HepG2 (cell line): ENCODE measurements at regions not wholly inside any gene's neighbourhood (a gene's known extent, or its start where the extent isn't known, plus 50 kb on each side); places are given as distances from the start of the nearest gene placed in this dataset.

ENCODE experiments used
- ATAC-seq: fragments of 200-7000 bp; cut with Tn5 transposase; 3 replicates; pipeline ENCODE4 v1.9.1; 2020; ENCODE audit warnings: mild to moderate bottlenecking, moderate library complexity
- BruUV-seq: library from RNA; stranded (reverse); fragments of 400-500 nt; replicated peaks from 2 replicates; lab custom pipeline; 2021; lab: Mats Ljungman, UMichigan
- CTCF ChIA-PET: fragments of 300-600 bp; formaldehyde crosslinking; extraction: SDS; loops from one replicate; lab custom pipeline; 2021; ENCODE audit warnings: low total read pairs, inconsistent platforms, low intra/inter-chr PET ratio; lab: Yijun Ruan, JAX
- POLR2A ChIA-PET: fragments of 350-600 bp; sonication (Branson Sonifier 250); formaldehyde crosslinking; loops from one replicate; lab custom pipeline; 2020; ENCODE audit warnings: antibody characterized with exemption, inconsistent platforms; lab: Yijun Ruan, JAX
- DNase-seq: peaks from one replicate; pipeline ENCODE4 v3.0.0-alpha.2; 2015; ENCODE audit warnings: low spot score
- FAIRE-seq: peaks from 3 replicates; lab custom pipeline; 2011; peaks lifted over from hg19 to GRCh38; lab: Jason Lieb, UNC
- H2AFZ ChIP-seq: one replicate; pipeline ENCODE4 v1.6.1; 2011; ENCODE audit warnings: low read length, inconsistent platforms
- H3K27ac ChIP-seq: fragments of 300-600 bp; 3 replicates; pipeline ENCODE4 v1.8.0; 2011; ENCODE audit warnings: mixed run types, mild to moderate bottlenecking, mixed read lengths, low read length, inconsistent platforms; ENCODE audit not compliant: insufficient read depth; ENCODE audit errors: extremely low read length
- H3K27me3 ChIP-seq, 2 experiments: fragments of 200-600 bp in 1 of 2; 2 replicates in 1 of 2; 3 replicates in 1 of 2; pipeline versions ENCODE4 v1.6.0 to v1.8.0; 2011; ENCODE audit warnings: low read length in 2 of 2, mild to moderate bottlenecking in 2 of 2, moderate library complexity in 2 of 2, inconsistent platforms in 1 of 2; ENCODE audit not compliant: insufficient read depth in 2 of 2, control insufficient read depth in 1 of 2
- H3K36me3 ChIP-seq, 2 experiments: fragments of 200-600 bp in 1 of 2; replicated peaks in 1 of 2; 2 replicates in 1 of 2; 3 replicates in 1 of 2; pipeline versions ENCODE4 v1.5.1 to v1.8.0; 2011; ENCODE audit warnings: low read length in 2 of 2, inconsistent platforms in 1 of 2; ENCODE audit not compliant: insufficient read depth in 2 of 2, control insufficient read depth in 1 of 2
- H3K4me1 ChIP-seq: 2 replicates; pipeline ENCODE4 v1.5.1; 2012; ENCODE audit warnings: low read length, inconsistent platforms; ENCODE audit not compliant: insufficient read depth
- H3K4me2 ChIP-seq: 2 replicates; pipeline ENCODE4 v1.6.0; 2011; ENCODE audit warnings: low read depth, low read length, inconsistent platforms
- H3K4me3 ChIP-seq, 3 experiments: fragments of 200-600 bp in 1 of 3; sonication (generic), shearing (Covaris generic) in 1 of 3; replicated peaks in 1 of 3; 2 replicates each; pipeline ENCODE4 v1.5.1; 2011 to 2016; ENCODE audit warnings: low read length in 3 of 3, inconsistent platforms in 2 of 3, low read depth in 2 of 3, mild to moderate bottlenecking in 2 of 3, control low read depth in 1 of 3, mixed read lengths in 1 of 3; ENCODE audit not compliant: insufficient read depth in 1 of 3
- H3K79me2 ChIP-seq: one replicate; pipeline ENCODE4 v1.6.1; 2011; ENCODE audit warnings: low read length, inconsistent platforms; ENCODE audit not compliant: insufficient read depth
- H3K9ac ChIP-seq: 2 replicates; pipeline ENCODE4 v1.6.0; 2011; ENCODE audit warnings: mild to moderate bottlenecking, low read depth, low read length, inconsistent platforms; ENCODE audit not compliant: insufficient read depth
- H3K9me3 ChIP-seq: 2 replicates; pipeline ENCODE4 v1.5.1; 2012; ENCODE audit warnings: mild to moderate bottlenecking, low read length
- H4K20me1 ChIP-seq: 2 replicates; pipeline ENCODE4 v1.6.0; 2011; ENCODE audit warnings: inconsistent platforms, mild to moderate bottlenecking, low read length, moderate library complexity; ENCODE audit not compliant: insufficient read depth
- KDM5B ChIP-seq: sonication (generic); formaldehyde crosslinking; IDR thresholded peaks from 2 replicates; pipeline ENCODE4 v1.4.0; 2020; ENCODE audit warnings: missing genetic modification reagents, mild to moderate bottlenecking, borderline replicate concordance
- KLF16 ChIP-seq, 2 experiments: sonication (generic) in 1 of 2; formaldehyde crosslinking in 1 of 2; IDR thresholded peaks; 2 replicates each; pipeline versions ENCODE4 v1.6.1 to v1.8.0; 2016 to 2023; ENCODE audit warnings: missing genetic modification reagents in 2 of 2, missing compliant biosample characterization in 1 of 2
- POLR2AphosphoS2 ChIP-seq: IDR thresholded peaks from 2 replicates; pipeline ENCODE4 v1.6.1; 2011; ENCODE audit warnings: low read depth, low read length, improper control_type of control experiment
- SALL2 ChIP-seq: sonication (generic); formaldehyde crosslinking; IDR thresholded peaks from 2 replicates; pipeline ENCODE4 v1.8.1; 2023; ENCODE audit warnings: mild to moderate bottlenecking, missing genetic modification reagents, inconsistent platforms
- ZNF567 ChIP-seq: sonication (generic); formaldehyde crosslinking; IDR thresholded peaks from 2 replicates; pipeline ENCODE4 v1.8.1; 2023; ENCODE audit warnings: mild to moderate bottlenecking, missing genetic modification reagents, borderline replicate concordance
- WGBS: methylation state at CpG from one replicate; pipeline ENCODE4 v1.1.6; 2017; ENCODE audit warnings: low lambda C conversion rate; 5-methylcytosine and 5-hydroxymethylcytosine counted together
- in situ Hi-C: cut with HindIII; loops from 2 replicates; pipeline ENCODE4 v1.10.0; 2017; ENCODE audit warnings: low pct_unique_long_range_greater_than_20kb; ENCODE audit not compliant: extremely low pct_ligation_motif_present
- intact Hi-C: fragments of 100-400 bp; cut with micrococcal nuclease; formaldehyde crosslinking; loops from one replicate; pipeline ENCODE4 v1.10.0; 2022; ENCODE audit not compliant: unreplicated experiment
- TF ChIP-seq, protein P1 (sequence below): conservative IDR thresholded peaks from 2 replicates; pipeline ENCODE4 v1.6.1; 2018; ENCODE audit warnings: missing genetic modification reagents
- TF ChIP-seq, protein P2 (sequence below): sonication (generic); formaldehyde crosslinking; IDR thresholded peaks from 2 replicates; pipeline ENCODE4 v1.4.0; 2020; ENCODE audit warnings: mild to moderate bottlenecking, missing genetic modification reagents
- TF ChIP-seq, protein P3 (sequence below): fragments of 450-650 bp; IDR thresholded peaks from 2 replicates; pipeline ENCODE4 v1.6.1; 2017

DNA sequence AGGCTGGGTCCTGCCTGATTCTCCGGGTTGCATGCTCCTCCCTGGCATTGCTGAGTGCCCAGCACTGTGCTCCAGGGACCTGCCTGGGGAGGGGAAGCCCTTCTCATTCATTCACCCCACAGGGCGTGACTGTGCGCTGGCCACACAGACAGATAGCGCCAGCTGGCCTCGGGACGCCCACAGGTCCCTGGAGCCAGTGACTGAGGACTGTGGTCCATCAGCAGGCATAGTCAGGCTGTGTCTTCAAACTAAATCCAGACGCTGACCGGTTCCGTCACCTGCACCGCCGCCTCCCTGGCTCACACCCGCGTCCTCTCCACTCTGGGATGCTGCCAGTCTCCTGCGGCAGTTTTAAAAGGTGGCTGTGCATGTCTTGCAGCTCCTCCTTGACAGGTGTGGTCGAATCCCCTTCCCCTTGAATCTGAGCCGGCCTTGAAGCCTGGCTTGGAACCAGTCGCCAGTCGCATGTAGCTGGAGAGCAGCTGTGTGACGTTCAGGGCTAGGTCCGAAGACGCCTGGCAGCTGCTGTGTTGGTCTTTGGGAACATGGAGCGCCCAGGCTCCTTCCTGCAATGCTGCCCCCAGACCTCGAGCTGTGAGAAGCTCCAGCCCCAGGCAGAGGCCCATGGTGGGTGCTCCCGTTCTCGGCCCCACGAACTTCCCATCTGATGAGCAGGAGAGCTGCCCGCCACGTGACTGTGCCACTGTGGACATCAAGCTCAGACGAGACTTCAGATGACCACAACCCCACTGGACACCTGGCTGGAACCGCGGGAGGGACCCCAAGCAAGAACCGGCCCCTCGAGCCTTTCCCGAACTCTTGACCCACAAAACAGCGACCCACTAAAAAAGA lies 94.1 kb downstream of the ADRA2C start (continued):
- TF ChIP-seq, protein P1, sequence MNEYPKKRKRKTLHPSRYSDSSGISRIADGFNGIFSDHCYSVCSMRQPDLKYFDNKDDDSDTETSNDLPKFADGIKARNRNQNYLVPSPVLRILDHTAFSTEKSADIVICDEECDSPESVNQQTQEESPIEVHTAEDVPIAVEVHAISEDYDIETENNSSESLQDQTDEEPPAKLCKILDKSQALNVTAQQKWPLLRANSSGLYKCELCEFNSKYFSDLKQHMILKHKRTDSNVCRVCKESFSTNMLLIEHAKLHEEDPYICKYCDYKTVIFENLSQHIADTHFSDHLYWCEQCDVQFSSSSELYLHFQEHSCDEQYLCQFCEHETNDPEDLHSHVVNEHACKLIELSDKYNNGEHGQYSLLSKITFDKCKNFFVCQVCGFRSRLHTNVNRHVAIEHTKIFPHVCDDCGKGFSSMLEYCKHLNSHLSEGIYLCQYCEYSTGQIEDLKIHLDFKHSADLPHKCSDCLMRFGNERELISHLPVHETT (CRISPR knock-in tag) = no peak
- TF ChIP-seq POLR2AphosphoS2 (no peak), KLF16 (CRISPR knock-in tag; IDR thresholded peaks at IDR 0.05) (no peak), SALL2 (CRISPR knock-in tag) (no peak), ZNF567 (CRISPR knock-in tag) (no peak), KDM5B (CRISPR knock-in tag) (no peak)

DNA sequence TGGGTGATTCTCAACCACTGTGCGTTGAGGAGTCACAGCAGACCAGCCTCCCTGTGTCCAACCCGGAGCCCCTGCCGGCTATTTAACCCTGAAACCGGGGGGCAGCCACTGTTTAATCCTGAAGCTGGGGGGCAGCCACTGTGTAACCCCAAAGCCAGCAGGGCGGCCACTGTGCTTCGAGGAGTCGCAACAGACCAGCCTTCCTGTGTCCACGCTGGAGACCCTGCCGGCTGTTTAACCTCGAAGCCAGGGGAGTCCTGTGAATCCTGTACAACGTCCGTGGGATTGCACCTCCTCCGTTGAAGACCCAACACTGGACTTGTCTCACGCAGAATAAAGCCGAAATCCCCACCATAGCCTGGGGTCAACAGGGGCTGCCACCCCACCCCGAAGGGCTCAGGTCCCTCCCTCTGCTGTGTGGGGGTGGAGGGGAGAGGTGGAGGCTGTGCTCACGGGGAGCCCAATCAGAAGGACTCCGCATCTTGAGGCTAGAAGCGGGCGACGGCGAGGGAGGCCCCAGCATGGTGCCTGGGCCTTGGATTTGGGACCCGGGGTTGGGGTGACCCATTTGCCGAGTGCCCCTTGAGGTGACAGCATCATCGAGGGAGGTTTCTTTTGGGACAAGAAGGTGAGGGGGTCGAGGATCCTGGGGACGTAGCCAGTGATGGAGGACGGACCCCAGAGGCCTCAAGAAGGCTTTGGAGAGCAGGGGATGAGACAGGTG lies 94.9 kb downstream of the ADRA2C start:
- Histone ChIP-seq H3K4me3 (no peak overlapping the region), H3K4me2 (no peak overlapping the region), H3K27me3 (peaks cover 8 to 64% of the 10 kb centered on the region in 2 experiments), H3K9ac (no peak overlapping the region), H2AFZ (no peak overlapping the region), H3K9me3 (no peaks in the 10 kb centered on the region), H3K27ac (no peak overlapping the region), H3K36me3 (no peaks in the 10 kb centered on the region), H3K79me2 (no peaks in the 10 kb centered on the region), H3K4me1 (peaks cover 40% of the 10 kb centered on the region), H4K20me1 (no peaks in the 10 kb centered on the region)
- 56% methylated on average over 20 of the region's 28 CpGs for WGBS
- intact Hi-C loops = no loop called here
- no peak for FAIRE-seq
- in situ Hi-C loops = no loop called here
- BruUV-seq = no TSS peak
- ChIA-PET POLR2A (interaction anchor here (1.6 kb wide), 1 partner anchor 25 kb away, joined by 4 read pairs; no protein-coding TSS in a partner anchor), CTCF (no interaction called here)
- DNase-seq = no peak
- no peak for ATAC-seq
- TF ChIP-seq, protein P2, sequence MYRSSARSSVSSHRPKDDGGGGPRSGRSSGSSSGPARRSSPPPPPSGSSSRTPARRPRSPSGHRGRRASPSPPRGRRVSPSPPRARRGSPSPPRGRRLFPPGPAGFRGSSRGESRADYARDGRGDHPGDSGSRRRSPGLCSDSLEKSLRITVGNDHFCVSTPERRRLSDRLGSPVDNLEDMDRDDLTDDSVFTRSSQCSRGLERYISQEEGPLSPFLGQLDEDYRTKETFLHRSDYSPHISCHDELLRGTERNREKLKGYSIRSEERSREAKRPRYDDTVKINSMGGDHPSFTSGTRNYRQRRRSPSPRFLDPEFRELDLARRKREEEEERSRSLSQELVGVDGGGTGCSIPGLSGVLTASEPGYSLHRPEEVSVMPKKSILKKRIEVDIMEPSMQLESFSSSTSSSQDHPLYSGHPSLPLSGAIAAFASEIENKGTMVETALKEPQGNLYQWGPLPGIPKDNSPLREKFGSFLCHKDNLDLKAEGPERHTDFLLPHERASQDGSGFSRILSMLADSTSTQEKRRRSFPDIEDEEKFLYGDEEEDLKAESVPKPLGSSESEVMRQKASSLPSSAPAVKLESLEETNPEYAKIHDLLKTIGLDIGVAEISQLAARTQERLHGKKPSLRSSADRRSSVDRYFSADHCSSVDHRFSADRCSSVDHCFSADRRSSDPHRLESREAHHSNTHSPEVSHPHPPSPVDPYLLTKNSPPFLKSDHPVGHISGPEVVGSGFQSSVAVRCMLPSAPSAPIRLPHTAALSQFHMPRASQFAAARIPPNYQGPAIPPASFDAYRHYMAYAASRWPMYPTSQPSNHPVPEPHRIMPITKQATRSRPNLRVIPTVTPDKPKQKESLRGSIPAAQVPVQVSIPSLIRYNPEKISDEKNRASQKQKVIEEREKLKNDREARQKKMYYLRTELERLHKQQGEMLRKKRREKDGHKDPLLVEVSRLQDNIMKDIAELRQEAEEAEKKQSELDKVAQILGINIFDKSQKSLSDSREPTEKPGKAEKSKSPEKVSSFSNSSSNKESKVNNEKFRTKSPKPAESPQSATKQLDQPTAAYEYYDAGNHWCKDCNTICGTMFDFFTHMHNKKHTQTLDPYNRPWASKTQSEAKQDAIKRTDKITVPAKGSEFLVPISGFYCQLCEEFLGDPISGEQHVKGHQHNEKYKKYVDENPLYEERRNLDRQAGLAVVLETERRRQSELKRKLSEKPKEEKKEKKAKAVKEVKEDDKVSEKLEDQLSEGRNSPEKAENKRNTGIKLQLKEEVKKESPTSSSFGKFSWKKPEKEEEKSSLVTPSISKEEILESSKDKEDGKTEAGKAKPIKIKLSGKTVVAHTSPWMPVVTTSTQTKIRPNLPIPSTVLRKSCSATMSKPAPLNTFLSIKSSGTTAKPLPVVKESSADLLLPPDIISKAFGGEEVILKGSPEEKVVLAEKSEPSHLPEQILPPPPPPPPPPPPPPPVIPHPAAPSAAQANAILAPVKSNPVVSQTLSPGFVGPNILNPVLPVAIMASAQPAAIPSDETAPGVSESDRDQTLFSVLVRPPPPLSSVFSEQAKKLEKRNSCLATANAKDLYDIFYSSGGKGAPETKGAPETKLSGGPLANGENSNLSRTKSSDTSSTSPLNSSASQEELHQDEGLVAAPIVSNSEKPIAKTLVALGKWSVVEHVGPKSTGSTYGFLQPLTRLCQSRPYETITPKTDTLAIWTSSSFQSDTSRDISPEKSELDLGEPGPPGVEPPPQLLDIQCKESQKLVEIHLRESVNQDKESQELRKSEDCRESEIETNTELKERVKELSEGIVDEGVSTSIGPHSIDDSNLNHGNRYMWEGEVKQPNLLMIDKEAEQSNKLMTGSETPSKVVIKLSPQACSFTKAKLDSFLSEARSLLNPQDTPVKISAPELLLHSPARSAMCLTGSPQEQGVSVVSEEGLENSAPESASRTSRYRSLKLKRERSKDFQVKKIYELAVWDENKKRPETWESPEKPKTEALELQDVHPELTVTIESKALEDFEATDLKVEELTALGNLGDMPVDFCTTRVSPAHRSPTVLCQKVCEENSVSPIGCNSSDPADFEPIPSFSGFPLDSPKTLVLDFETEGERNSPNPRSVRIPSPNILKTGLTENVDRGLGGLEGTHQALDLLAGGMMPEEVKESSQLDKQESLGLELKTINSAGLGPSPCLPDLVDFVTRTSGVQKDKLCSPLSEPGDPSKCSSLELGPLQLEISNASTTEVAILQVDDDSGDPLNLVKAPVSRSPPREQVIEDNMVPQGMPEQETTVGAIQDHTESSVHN (CRISPR knock-in tag) = no peak
- TF ChIP-seq, protein P3, sequence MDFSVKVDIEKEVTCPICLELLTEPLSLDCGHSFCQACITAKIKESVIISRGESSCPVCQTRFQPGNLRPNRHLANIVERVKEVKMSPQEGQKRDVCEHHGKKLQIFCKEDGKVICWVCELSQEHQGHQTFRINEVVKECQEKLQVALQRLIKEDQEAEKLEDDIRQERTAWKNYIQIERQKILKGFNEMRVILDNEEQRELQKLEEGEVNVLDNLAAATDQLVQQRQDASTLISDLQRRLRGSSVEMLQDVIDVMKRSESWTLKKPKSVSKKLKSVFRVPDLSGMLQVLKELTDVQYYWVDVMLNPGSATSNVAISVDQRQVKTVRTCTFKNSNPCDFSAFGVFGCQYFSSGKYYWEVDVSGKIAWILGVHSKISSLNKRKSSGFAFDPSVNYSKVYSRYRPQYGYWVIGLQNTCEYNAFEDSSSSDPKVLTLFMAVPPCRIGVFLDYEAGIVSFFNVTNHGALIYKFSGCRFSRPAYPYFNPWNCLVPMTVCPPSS = no peak
